Stimulated activated CD8-positive, alpha-beta memory T cell treated with anti-CD3 and anti-CD28 coated beads, Interleukin-15, amount 100 ng/mL, for 48 hours (primary cell): ENCODE measurements at regions not wholly inside any gene's neighbourhood (a gene's known extent, or its start where the extent isn't known, plus 50 kb on each side); places are given as distances from the start of the nearest gene placed in this dataset.

Experiments
- DNase-seq, 2 donors: peaks; one replicate each; pipeline ENCODE4 v3.0.0-alpha.2; 2020; ENCODE audit warnings: low read depth in 2 of 2

DNA sequence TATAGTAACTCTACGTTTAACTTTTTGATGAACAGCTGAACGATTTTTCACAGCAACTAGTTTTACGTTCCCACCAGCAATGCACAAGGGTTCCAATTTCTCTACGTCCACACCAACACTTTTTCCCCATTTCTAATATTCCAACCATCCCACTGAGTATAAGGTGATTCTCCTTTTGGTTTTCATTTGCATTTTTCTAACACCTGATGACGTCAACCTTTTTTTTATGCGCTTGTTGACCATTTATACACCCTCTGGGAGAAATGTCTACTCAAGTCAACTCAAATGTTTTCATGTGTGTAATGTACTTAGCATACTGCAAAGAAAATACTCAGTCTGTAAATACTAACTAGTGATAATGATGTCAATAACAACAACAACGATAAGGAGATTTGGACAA is 177.2 kb upstream of the TENM3 start:
- DNase-seq: no peak

DNA sequence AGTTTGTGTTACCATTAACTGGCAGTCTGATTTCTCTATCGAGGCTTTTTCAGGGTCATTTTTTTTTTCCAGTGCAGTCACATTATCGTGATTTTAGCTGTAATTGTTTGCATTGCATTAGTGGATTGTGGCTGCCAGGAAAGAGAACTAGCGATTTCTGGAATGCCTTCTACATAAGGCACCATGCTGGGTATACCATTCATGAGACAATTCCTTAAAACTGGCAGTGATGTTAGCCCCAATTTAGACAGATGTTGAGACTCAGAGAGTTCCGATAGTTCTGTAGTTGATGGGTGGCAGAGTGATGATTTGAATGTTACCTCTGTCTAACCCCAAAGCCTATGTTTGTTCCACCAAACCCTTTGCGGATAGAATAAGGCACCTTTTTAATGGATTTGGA is 175.4 kb upstream of the TENM3 start:
- DNase-seq: no peak

DNA sequence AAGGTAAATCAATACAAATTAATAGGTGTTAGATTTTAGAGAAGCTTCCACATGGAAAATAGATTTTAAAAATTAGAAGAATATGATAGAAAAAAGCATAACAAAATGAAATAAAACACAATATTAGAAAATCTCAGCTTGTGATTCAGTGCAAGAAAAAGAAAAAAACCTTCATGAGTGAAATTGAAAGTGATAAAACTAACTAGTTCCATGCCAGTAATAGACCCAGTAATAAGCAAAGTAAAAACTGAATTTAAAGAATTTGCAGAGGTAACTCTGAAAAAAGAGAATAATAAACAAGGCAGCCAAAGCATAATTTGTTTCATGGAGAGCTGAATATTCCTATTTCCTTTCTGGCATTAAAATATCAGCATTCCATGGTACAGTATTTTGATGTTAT is 174.3 kb upstream of the TENM3 start:
- DNase-seq: no peak

DNA sequence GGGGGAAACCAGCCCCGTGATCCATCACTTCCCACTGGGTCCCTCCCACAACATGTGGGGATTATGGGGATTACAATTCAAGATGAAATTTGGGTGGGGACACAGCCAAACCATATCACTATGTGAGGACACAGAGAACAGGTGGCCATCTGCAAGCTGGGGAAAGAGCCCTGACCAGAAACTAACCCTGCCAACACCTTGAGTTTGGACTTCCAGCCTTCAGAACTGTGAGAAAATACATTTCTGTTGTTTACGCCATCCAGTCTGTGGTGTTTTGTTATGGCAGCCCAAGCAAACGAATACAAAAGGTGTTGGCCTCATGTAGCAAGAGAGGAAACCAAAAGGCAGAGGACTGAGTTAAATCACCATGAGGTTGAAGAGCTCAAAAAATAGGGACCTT is 169.9 kb upstream of the TENM3 start:
- DNase-seq: no peak

DNA sequence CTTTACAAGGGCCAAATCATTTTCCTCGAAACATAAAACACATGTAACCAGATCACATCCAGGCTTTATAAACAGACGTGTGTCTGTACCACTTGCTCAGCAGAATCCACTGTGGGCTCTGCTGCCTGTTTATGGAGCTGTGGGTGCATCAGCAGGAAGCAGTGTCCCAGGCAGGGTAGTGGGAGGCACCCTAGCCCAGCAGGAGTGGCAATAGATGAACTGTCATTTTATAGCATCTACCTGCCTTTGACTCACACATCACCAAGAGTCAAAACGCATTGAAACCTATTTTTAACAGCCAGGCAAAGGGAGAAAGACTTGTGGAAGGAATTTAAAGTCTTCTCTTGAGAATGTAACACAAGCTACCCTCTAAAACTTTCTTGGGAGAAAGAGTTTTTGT is 169.1 kb upstream of the TENM3 start:
- no peak for DNase-seq

DNA sequence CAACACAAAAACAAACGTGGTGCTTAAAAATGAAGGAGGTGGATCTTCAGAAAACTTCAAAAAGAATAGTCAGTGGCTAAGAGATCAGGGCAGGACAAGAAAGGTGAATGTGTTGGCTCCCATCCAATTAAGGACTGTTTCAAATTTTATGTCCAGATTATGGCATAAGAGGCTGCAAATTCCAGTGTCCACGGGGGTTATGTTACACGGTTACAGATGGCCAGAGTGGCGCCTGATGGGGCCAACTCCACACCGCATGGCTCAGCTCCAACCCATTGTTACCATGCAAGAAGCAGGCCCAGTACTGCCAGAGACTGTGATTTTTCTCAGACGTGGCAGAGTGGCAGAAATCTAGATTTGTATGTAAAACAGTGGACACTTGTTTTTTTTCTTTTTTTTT is 168.4 kb upstream of the TENM3 start:
- no peak for DNase-seq

DNA sequence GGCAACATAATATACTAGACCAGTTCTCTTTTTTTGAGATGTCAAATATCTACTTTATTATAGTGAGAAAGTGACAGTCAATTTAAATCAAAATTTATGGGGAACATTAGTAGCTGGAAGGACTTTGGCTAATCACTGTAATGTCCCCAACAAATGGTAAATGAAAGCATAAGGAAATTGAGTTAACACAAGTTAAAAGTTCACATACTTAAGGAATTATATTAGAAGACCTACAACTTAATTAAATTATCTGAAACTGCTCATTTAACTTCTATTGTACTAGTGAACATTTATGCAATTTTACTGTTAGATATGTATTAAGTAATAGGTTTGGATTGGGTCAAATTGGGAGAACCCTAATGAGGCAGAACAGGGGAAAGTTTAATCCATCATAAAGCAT is 160.3 kb upstream of the TENM3 start:
- DNase-seq: no peak

DNA sequence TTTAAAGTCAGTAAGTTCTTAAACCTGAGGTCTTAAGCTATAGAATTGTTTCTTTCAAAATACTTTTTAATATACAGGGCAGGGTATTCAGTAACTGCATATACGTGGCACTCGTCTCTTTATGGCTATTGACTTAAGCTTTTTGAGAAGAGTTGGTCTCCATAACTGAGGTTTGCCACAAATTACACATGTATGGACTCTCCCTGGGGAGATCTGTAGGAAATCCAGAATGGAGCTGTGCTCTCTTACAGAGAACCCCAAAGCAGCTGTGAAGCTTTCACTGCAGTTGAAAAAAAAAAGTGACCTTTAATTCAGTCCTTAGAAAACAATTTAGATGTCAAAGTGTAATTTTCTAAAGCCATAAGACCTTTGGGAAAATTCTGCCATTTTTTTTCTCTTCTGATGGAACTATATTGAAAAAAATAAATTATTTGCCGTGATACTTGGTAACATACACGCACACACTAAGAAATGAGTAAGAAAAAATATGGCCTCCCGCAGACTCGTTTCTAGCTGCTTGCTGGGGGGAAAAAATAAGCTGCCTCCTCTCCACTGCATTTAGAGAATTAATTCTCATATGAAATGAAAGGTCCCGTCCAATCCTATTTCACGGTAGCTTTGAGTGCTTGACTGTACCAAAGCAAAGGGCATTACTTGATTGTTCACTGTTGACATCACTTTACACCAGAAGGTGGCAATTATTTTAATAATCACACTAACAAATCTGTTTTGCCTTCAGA is 159.4 kb upstream of the TENM3 start:
- DNase-seq: no peak

DNA sequence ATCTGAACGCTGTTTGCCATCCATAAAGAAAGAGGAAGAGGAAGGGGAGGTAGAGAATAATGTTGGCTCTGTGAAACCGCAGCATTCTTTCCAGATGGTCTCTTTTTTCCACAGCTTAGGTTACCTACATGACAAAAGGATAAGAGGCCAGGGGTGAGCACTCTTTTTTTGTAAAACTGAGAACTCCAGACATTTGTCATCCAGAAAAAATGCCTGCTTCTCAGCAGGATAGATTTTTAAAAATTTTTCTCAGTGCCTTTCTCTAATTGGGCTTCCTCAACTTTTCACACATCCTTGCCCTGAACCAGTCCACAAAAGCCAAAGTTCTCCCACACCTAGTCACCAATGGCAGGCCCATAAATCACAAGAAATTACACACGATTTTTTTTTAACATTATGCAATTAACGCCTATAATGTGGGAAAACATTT is 158.1 kb upstream of the TENM3 start:
- no peak for DNase-seq

DNA sequence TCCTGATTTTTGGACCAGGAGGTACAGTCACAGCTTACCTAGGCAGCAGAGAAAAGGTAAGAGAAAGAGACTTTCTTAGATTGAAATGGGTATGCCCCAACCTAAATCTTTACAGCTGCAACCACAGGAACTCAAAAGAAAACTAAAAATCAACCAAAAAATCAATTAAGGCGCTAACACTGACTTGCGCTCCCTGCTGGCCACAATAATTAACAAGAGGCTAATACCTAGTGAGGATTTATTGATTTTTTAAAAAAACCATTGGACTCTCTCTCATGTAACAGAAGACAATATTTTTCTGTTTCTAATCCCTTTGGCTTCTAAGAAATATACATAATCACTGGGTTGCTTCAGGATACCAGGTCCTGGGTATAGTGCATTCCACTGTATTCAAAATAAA is 153.9 kb upstream of the TENM3 start:
- DNase-seq: no peak

DNA sequence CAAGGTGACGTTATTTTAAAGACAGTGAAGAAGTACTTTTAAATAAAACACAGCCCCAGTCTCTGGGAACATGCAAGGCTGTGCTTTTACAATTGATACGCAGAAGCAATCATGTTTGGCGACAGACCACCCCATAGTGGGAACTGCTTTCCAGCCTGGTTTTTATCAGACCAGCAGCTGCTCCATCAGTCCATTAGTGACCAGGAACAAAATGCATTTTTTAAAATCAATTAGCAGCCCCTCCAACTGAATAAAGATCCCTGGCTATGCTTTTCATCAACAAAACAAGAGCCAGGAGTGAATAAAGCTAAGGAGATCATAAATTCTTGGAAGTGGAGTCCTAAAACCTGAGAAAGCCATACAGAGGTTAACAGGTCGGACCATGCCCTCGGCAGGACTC is 153.0 kb upstream of the TENM3 start:
- DNase-seq: no peak

DNA sequence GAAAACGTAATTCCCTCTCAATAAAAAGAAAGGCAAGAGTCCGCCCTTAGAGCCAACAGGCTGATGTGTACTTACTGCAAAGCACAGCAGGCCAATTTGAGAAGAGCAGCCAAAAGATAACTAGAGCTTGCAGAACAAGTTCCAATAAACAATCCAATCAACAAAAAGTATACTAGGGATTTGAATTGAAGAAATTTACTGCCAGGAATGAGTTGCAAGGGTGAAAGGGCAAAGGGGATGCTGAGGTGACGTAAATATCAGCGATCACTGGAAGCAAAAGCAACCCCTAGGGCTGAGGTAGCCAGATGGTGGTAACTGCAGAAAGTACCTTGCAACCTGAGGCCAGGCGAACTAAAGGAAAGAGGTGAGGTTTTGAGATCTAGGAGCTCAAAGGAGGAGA is 152.1 kb upstream of the TENM3 start:
- no peak for DNase-seq

DNA sequence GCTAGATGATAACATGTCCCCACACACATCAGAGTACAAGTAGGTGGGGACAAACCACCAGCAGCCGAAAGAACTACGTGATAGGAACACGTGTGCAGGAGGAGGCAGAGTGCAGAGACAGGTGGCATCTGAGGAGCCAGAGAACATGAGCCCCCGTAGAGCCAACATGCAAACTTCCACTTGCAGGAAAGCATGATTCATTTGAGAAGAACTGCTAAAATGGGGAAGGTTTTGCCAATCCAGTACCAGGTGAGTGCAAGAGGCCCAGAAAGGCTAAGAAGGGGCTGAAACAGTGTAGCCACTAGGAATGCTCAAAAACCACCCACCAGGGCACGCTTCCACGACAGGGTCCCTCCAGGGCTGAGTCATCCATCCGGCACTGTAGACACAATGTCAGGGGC is 149.8 kb upstream of the TENM3 start:
- no peak for DNase-seq

DNA sequence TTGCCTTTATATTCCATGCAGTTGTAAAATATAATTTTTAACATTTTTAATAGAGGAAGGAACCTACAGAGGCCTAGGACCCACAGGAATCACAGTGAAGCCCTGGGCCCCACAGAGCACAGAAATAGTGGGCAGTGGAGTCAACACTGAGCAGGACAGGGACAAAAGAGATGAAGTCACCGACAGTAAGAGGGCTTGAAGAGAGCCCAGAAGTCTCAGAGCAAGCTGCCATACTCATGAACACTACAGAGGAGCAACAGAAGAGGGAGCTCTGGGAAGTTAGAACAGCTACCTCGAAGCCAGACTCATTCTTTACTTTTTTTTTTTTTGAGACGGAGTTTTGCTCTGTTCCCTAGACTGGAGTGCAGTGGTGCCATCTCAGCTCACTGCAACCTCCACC is 149.3 kb upstream of the TENM3 start:
- no peak for DNase-seq

DNA sequence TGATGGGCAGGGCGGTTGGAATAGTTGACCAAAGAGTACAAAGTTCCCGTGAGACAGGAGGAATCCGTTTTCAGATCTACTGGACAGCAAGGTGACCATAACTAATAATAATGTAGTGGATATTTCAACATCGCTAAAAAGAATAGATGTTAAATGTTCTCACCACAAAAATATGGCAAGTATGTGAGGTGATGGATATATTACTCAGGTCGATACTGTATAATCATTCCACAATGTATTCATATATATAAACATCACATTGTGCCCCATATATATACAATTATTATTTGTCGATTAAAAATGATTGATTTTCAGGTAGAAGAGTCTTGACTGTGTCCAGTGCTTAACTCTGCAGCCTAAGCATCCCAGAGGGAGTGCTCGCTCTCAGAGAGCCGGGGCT is 141.6 kb upstream of the TENM3 start:
- no peak for DNase-seq

DNA sequence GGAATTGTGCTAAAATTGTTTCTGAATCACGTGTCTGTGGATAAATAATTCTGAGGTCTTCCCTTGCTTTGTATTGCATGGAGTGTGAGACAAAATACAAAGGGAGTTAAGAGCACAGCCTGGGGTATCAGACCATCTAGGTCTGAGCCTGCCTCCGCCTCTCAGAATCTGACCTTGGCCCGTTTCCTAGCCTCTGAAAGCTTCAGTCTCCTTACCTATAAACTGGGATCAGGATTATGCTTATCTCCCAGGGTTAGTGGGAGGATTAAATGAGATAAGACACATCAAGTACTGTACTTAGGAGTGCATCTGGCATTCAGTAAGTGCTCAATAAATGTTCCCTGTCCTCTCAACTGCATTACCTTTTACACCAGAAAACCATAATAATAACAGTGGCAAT is 140.6 kb upstream of the TENM3 start:
- no peak for DNase-seq

DNA sequence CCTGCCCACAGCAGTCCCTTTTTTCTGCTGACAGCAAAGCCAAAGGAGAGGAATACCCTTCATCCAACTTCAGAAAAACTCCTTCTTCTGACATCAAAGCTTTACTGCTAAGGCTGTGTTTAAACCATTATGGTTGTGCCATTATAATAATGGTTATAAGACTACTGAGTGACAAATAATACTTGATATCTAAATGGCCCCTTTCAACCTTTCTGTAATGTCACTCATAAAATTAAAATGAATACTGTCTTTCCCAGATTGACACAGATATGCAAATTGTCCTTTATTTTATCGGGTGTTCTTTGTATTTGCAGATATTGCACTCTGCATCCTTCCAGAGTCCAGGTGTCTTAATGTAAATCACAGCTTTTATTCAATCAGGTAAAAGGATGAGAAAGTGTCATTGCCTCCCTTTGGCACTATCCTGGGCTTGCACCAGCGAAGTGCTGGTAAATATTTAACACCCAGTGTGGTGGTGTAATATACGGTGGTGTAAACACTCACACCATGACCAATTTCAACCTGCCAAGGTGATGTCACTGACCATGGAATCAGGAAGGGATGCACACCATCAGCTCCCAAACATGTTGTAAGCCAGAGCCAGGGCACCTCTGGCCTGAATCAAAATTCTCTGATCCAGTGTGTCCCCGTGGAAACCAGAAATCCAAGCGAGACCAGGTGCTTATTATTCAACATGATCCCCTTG is 139.4 kb upstream of the TENM3 start:
- no peak for DNase-seq

DNA sequence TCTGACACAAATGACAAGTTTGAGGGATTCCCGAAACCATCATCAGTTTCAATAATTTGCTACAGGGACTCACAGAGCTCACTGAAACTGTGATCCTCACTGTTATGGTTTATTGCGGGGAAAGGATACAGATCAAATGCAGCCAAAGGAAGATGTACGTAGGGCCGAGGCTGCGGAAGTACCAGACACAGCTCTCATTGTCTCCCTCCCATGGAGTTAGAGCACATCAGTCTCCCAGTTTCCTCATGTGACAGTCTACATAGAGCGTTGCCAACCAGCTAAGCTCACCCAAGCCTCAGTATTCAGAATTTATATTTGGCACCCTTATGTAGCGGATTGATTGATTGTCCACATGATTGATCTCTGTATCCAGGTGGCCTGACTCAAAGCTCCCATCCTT is 137.8 kb upstream of the TENM3 start:
- no peak for DNase-seq

DNA sequence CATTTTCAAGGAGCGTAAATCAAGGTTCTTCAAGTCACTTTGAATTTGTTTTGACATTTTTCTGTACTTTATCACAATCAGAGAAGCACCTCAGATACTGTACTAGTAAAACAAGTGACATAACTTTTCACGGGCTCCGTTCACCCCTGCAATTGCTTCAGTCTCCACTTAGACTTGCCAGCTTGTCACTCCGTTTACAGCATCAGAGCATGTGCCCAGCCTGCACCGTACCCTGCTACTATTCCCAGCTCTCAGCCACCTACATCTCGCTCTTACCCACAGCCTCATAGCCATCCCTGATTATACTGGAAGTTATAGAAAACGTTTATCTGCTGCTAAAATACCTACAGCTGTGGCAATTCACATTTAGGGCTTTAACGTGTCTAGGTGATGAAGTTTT is 135.3 kb upstream of the TENM3 start:
- no peak for DNase-seq

DNA sequence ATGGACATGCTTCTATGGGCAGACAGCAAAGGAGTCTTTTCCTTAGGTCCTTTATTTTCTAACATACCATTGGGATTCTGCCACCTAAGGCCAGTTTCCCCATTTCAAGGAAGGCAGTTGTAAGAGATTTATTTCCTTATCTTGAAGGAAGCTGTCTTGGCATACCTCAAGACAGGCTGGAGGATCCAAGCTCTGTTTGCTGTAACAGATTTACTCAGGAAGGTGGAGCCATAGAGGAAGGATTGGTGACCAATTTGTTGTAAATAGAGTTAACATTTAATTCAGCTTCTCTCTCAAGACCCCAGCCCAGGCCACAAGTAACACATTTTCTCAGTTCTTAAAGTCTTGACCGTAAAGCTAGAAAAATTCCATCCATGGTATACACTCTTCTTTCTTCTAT is 131.6 kb upstream of the TENM3 start:
- DNase-seq: no peak

DNA sequence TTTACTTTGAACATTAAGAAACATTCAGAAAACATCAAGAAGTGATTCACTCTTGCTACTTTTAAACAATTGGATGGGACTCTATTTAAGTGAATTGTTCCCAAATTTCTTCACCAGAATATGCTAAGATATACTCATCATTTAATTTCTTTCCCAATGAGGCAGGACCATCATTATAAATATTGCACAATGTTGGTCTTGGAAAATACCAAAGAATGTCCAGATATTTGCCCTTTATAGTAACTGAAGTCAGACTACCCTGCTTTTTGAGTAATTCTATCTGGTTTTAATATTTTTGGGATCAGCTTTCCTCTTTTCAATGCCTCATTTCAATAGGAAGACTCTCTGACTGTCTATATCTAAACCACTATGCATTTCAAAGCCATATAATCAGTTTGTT is 129.4 kb upstream of the TENM3 start:
- no peak for DNase-seq

DNA sequence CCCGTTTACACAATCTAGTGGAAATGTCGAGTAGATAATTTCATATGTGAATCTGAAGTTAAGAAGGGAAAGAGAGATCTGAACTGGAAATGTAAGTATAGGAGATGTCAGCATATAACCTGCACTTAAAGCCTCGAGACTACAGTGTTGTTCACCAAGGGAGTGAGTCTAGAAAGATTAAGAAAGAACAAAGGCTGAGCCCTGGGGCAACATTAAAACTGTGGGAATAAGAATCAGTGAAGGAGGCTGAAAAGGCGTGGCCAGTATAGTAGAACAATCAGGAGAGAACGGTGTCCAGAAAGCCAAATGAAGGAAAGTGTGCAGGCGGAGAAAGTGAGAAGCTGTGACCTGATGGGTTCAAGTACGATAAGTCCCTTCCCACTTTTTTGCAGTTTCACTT is 118.8 kb upstream of the TENM3 start:
- DNase-seq: no peak

DNA sequence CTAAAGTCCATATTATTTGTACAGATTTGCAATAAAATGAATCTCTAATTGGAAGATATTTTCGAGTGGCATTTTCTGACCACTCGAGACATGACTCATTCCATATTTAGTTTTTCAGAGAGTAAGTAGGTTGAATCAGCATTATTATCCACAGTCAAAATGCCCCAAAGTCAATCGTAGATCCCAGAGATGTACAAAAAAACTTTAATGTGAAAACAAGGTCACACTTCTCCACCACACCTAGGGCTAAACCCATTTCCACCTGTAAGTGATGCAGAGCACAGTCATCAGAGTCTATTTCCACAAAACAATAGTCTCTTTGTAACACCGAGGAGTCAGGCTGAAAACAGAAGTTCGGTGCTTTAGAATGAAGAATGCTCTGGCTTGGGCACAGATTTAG is 117.1 kb upstream of the TENM3 start:
- no peak for DNase-seq

DNA sequence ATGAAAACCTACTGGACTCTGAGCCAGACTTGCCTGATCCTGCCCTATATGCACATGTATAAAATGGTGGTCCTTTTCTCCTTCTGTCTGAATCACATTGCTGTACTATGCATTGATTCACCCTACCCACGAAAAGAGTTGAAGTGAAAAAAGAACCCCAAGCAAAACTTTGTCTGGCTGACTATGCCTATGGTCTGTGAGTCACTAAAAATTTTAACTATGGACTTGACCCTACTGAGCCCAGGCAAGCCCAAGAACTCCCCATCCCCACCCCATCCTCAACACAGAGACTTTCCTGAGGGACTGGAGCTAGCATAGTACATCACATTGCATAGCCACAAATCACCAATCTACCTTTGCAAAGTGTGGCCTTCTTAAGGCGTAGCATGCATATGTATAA is 116.6 kb upstream of the TENM3 start:
- DNase-seq: no peak
